HG02852 (cell line): ENCODE measurements at regions not wholly inside any gene's neighbourhood (a gene's known extent, or its start where the extent isn't known, plus 50 kb on each side); places are given as distances from the start of the nearest gene placed in this dataset.

Source experiments
- ATAC-seq: cut with Tn5 transposase; IDR thresholded peaks from one replicate; pipeline ENCODE4 v1.9.1; 2021; ENCODE audit warnings: mild to moderate bottlenecking, moderate library complexity; ENCODE audit not compliant: unreplicated experiment

GRCh38 chr4:110953191-110953590 lies 330.3 kb upstream of the PITX2 start:
- ATAC-seq: no peak

GRCh38 chr4:110953898-110954297 lies 331.0 kb upstream of the PITX2 start:
- ATAC-seq: no peak

- ATAC-seq: no peak
These were observed 332.9 kb upstream of the PITX2 start for GRCh38 chr4:110955748-110956147.

- no peak for ATAC-seq
These were observed 336.3 kb upstream of the PITX2 start for GRCh38 chr4:110959041-110959643.

- no peak for ATAC-seq
These were observed 338.2 kb upstream of the PITX2 start for GRCh38 chr4:110961066-110961465.

- no peak for ATAC-seq
These were observed 339.7 kb upstream of the PITX2 start for GRCh38 chr4:110962616-110963015.

- no peak for ATAC-seq
These were observed 340.9 kb upstream of the PITX2 start for GRCh38 chr4:110963662-110964280.

GRCh38 chr4:110967936-110968335 lies 345.1 kb upstream of the PITX2 start:
- ATAC-seq: no peak

- ATAC-seq: no peak
These were observed 347.8 kb upstream of the PITX2 start for GRCh38 chr4:110970642-110971041.

GRCh38 chr4:110975338-110975737 lies 352.5 kb upstream of the PITX2 start:
- no peak for ATAC-seq

- no peak for ATAC-seq
These were observed 354.7 kb upstream of the PITX2 start for GRCh38 chr4:110977554-110977953.

GRCh38 chr4:110978761-110979160 lies 355.9 kb upstream of the PITX2 start:
- ATAC-seq: no peak

- no peak for ATAC-seq
These were observed 359.6 kb upstream of the PITX2 start for GRCh38 chr4:110982486-110982885.

- no peak for ATAC-seq
These were observed 365.8 kb upstream of the PITX2 start for GRCh38 chr4:110988722-110989121.

GRCh38 chr4:110989125-110989524 lies 366.2 kb upstream of the PITX2 start:
- no peak for ATAC-seq

GRCh38 chr4:110994781-110995180 lies 371.9 kb upstream of the PITX2 start:
- no peak for ATAC-seq

- no peak for ATAC-seq
These were observed 375.4 kb upstream of the PITX2 start for GRCh38 chr4:110998320-110998719.

- no peak for ATAC-seq
These were observed 388.6 kb upstream of the PITX2 start for GRCh38 chr4:111011458-111011857.

- ATAC-seq: no peak
These were observed 391.0 kb upstream of the PITX2 start for GRCh38 chr4:111013846-111014245.

GRCh38 chr4:111014537-111014936 lies 391.7 kb upstream of the PITX2 start:
- no peak for ATAC-seq

GRCh38 chr4:111016416-111016815 lies 393.5 kb upstream of the PITX2 start:
- no peak for ATAC-seq

- no peak for ATAC-seq
These were observed 395.3 kb upstream of the PITX2 start for GRCh38 chr4:111018216-111018615.

- no peak for ATAC-seq
These were observed 397.6 kb upstream of the PITX2 start for GRCh38 chr4:111020476-111020875.
